IMR-90 (cell line): ENCODE measurements at regions not wholly inside any gene's neighbourhood (a gene's known extent, or its start where the extent isn't known, plus 50 kb on each side); places are given as distances from the start of the nearest gene placed in this dataset.

Experiments used
- ATAC-seq: fragments of 200-7000 bp; cut with Tn5 transposase; 2 replicates; pipeline ENCODE4 v1.9.1; 2020; ENCODE audit warnings: low read depth, mild to moderate bottlenecking, moderate library complexity
- BruUV-seq: library from RNA; stranded (reverse); fragments of 400-500 nt; replicated peaks from 2 replicates; lab custom pipeline; 2021; lab: Mats Ljungman, UMichigan
- CTCF ChIA-PET: fragments of 300-600 bp; formaldehyde crosslinking; extraction: SDS; loops from one replicate; lab custom pipeline; 2021; ENCODE audit warnings: antibody characterized with exemption; lab: Yijun Ruan, JAX
- POLR2A ChIA-PET: fragments of 300-600 bp; sonication (Branson Sonifier 250); formaldehyde crosslinking; loops from one replicate; lab custom pipeline; 2022; ENCODE audit warnings: antibody characterized with exemption; ENCODE audit not compliant: unreplicated experiment; lab: Charles Lee
- DNase-seq: peaks from one replicate; pipeline ENCODE4 v3.0.0; 2013
- H2AFZ ChIP-seq: replicated peaks from 2 replicates; pipeline ENCODE3; 2013; ENCODE audit warnings: low read length, mild to moderate bottlenecking; ENCODE audit not compliant: poor library complexity
- H2AK5ac ChIP-seq: 2 replicates; pipeline ENCODE4 v1.6.1; 2013; ENCODE audit warnings: low read depth, low read length, inconsistent platforms
- H2AK9ac ChIP-seq: replicated peaks from 2 replicates; pipeline ENCODE3; 2013; ENCODE audit warnings: mild to moderate bottlenecking, low read depth, low read length, moderate library complexity; ENCODE audit not compliant: poor library complexity
- H2BK120ac ChIP-seq: 2 replicates; pipeline ENCODE4 v1.6.1; 2013; ENCODE audit warnings: low read depth, low read length, inconsistent platforms
- H2BK15ac ChIP-seq: 3 replicates; pipeline ENCODE4 v1.6.1; 2013; ENCODE audit warnings: low read depth, low read length, inconsistent platforms
- H2BK20ac ChIP-seq: 2 replicates; pipeline ENCODE4 v1.6.1; 2013; ENCODE audit warnings: low read depth, mild to moderate bottlenecking, inconsistent platforms, low read length, moderate library complexity
- H2BK5ac ChIP-seq: 2 replicates; pipeline ENCODE4 v1.6.1; 2013; ENCODE audit warnings: mild to moderate bottlenecking, low read depth, low read length, inconsistent platforms; ENCODE audit not compliant: poor library complexity, severe bottlenecking
- H3K14ac ChIP-seq: replicated peaks from 2 replicates; pipeline ENCODE4 v1.6.1; 2013; ENCODE audit warnings: low read depth, low read length, inconsistent platforms
- H3K18ac ChIP-seq: 2 replicates; pipeline ENCODE4 v1.6.1; 2013; ENCODE audit warnings: low read depth, low read length, control low read depth
- H3K23ac ChIP-seq: 2 replicates; pipeline ENCODE4 v1.6.1; 2013; ENCODE audit warnings: low read depth, low read length, inconsistent platforms
- H3K27ac ChIP-seq: 2 replicates; pipeline ENCODE4 v1.5.1; 2013; ENCODE audit warnings: mild to moderate bottlenecking, control low read depth, low read length; ENCODE audit not compliant: insufficient read depth
- H3K27me3 ChIP-seq: 2 replicates; pipeline ENCODE4 v1.6.1; 2013; ENCODE audit warnings: low read length; ENCODE audit not compliant: control insufficient read depth, insufficient read depth
- H3K36me3 ChIP-seq: 2 replicates; pipeline ENCODE4 v1.6.1; 2013; ENCODE audit warnings: low read length, mixed read lengths; ENCODE audit not compliant: control insufficient read depth, insufficient read depth
- H3K4ac ChIP-seq: 2 replicates; pipeline ENCODE4 v1.6.1; 2013; ENCODE audit warnings: low read depth, low read length, inconsistent platforms
- H3K4me1 ChIP-seq: 2 replicates; pipeline ENCODE4 v1.6.1; 2013; ENCODE audit warnings: low read length, mixed read lengths; ENCODE audit not compliant: control insufficient read depth, insufficient read depth
- H3K4me2 ChIP-seq: 2 replicates; pipeline ENCODE4 v1.6.1; 2013; ENCODE audit warnings: low read depth, mild to moderate bottlenecking, control low read depth, low read length, moderate library complexity
- H3K4me3 ChIP-seq: 2 replicates; pipeline ENCODE4 v1.5.1; 2013; ENCODE audit warnings: low read depth, mild to moderate bottlenecking, control low read depth, low read length, moderate library complexity; ENCODE audit not compliant: insufficient read depth
- H3K56ac ChIP-seq: 2 replicates; pipeline ENCODE4 v1.6.1; 2013; ENCODE audit warnings: low read length, inconsistent platforms; ENCODE audit not compliant: insufficient read depth; ENCODE audit errors: extremely low read depth
- H3K79me1 ChIP-seq, 2 experiments: 2 replicates each; pipeline ENCODE4 v1.6.1; 2013; ENCODE audit warnings: low read length in 2 of 2, inconsistent platforms in 1 of 2, low read depth in 1 of 2
- H3K9ac ChIP-seq: 2 replicates; pipeline ENCODE4 v1.6.1; 2013; ENCODE audit warnings: low read depth, low read length, control low read depth
- H3K9me1 ChIP-seq: 2 replicates; pipeline ENCODE4 v1.6.1; 2013; ENCODE audit warnings: low read length, inconsistent platforms; ENCODE audit not compliant: insufficient read depth
- H3K9me3 ChIP-seq: 2 replicates; pipeline ENCODE4 v1.6.1; 2013; ENCODE audit warnings: low read length; ENCODE audit not compliant: control insufficient read depth, insufficient read depth
- H4K20me1 ChIP-seq: 2 replicates; pipeline ENCODE4 v1.6.1; 2013; ENCODE audit warnings: low read length, inconsistent platforms; ENCODE audit not compliant: insufficient read depth
- H4K5ac ChIP-seq: 2 replicates; pipeline ENCODE4 v1.6.1; 2013; ENCODE audit warnings: mild to moderate bottlenecking, low read depth, low read length, control low read depth
- H4K8ac ChIP-seq, 2 experiments: 2 replicates each; pipeline ENCODE4 v1.6.1; 2013; ENCODE audit warnings: low read depth in 2 of 2, low read length in 2 of 2, control low read depth in 1 of 2, inconsistent platforms in 1 of 2
- H4K91ac ChIP-seq: 2 replicates; pipeline ENCODE4 v1.6.1; 2013; ENCODE audit warnings: low read depth, low read length, inconsistent platforms; ENCODE audit not compliant: insufficient read depth
- BHLHE40 ChIP-seq: fragments of 150-350 bp; IDR thresholded peaks from 2 replicates; pipeline ENCODE4 v1.6.1; 2016; ENCODE audit warnings: mild to moderate bottlenecking, low read depth, low read length
- RCOR1 ChIP-seq: IDR thresholded peaks from 2 replicates; pipeline ENCODE4 v1.6.1; 2012; ENCODE audit warnings: mild to moderate bottlenecking, low read length, improper control_type of control experiment; ENCODE audit not compliant: insufficient replicate concordance
- WGBS, 2 experiments: methylation state at CpG; one replicate each; pipeline versions ENCODE4 v1.1.5 to v1.1.7; 2013; ENCODE audit warnings: missing lambda C conversion rate in 2 of 2; ENCODE audit not compliant: insufficient read length in 1 of 2; ENCODE audit errors: extremely low coverage in 2 of 2; 5-methylcytosine and 5-hydroxymethylcytosine counted together
- dilution Hi-C: fragments of 300-500 bp; cut with HindIII; formaldehyde crosslinking; loops from one replicate; pipeline ENCODE4 v1.14.3; 2018; ENCODE audit warnings: low sequenced_read_pairs; ENCODE audit not compliant: unreplicated experiment
- in situ Hi-C: fragments of 300-500 bp; cut with MboI; formaldehyde crosslinking; loops from 3 replicates; pipeline ENCODE4 v1.14.3; 2019; ENCODE audit warnings: low sequenced_read_pairs, inconsistent platforms, mixed read lengths
- intact Hi-C: fragments of 100-400 bp; cut with micrococcal nuclease; formaldehyde crosslinking; loops from 2 replicates; pipeline ENCODE4 v1.10.0; 2022
- TF ChIP-seq, protein P1 (sequence below): conservative IDR thresholded peaks from 2 replicates; pipeline ENCODE4 v1.5.1; 2012; ENCODE audit warnings: mild to moderate bottlenecking, low read depth, low read length, improper control_type of control experiment

DNA sequence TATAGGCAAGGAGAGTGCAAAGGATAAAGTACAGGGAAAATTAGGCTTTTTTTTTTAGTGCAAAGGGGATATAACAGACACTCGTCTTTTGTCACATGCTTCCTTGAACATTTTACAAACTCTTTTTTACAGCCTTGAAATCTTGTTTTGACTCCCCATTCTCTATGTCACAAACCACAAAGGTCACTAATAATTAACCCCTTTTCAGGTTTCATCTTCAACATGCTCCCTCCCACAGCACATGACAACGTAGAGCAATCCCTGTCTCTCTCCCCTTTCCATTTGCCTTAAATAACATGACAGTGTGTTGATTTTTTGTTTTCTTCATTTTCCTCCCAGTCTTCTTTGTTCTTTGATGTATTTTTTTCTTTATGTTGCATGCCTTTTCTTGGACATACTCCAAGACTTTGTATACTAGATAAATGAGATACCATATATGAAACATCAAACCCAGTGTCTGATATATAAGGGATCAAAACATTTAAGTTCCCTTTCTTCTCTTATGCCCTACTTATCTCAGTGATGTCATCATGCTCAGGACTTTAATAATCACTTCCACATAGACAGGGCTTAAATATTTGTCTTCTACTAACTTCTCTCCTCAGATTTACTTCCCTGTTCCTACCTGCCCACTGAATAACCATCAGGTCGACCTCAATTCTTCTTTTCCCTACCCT, 378.7 kb upstream of the HSF2 start:
- dilution Hi-C loops = no loop called here
- Histone ChIP-seq H3K23ac (no peak overlapping the region), H4K20me1 (no peaks in the 10 kb centered on the region), H3K4me3 (no peak overlapping the region), H2BK15ac (no peak overlapping the region), H3K27me3 (no peaks in the 10 kb centered on the region), H3K9me1 (no peaks in the 10 kb centered on the region), H3K4me1 (no peaks in the 10 kb centered on the region), H3K27ac (no peak overlapping the region), H4K8ac (no peak overlapping the region), H3K56ac (no peak overlapping the region), H4K91ac (no peak overlapping the region), H2BK20ac (no peak overlapping the region), H3K79me1 (no peaks in the 10 kb centered on the region), H3K9ac (no peak overlapping the region), H3K36me3 (no peaks in the 10 kb centered on the region), H2BK5ac (no peak overlapping the region), H3K9me3 (no peaks in the 10 kb centered on the region), H3K18ac (no peak overlapping the region), H4K5ac (no peak overlapping the region), H2BK120ac (no peak overlapping the region), H2AK9ac (no peak overlapping the region), H3K14ac (no peak overlapping the region), H3K4me2 (no peak overlapping the region), H2AFZ (no peak overlapping the region), H3K4ac (no peak overlapping the region), H2AK5ac (no peak overlapping the region)
- ChIA-PET POLR2A (no interaction called here), CTCF (no interaction called here)
- no TSS peak for BruUV-seq
- in situ Hi-C loops = loop anchor here (10.0 kb wide), 1 partner anchor 166 kb away; no protein-coding TSS in a partner anchor
- ATAC-seq (no peak), DNase-seq (no peak)
- intact Hi-C loops = no loop called here
- WGBS, 2 experiments = 78% methylated on average over 1 of the region's 3 CpGs; no CpG with 5 or more reads in 1 of the 2 experiments
- TF ChIP-seq, protein P1, sequence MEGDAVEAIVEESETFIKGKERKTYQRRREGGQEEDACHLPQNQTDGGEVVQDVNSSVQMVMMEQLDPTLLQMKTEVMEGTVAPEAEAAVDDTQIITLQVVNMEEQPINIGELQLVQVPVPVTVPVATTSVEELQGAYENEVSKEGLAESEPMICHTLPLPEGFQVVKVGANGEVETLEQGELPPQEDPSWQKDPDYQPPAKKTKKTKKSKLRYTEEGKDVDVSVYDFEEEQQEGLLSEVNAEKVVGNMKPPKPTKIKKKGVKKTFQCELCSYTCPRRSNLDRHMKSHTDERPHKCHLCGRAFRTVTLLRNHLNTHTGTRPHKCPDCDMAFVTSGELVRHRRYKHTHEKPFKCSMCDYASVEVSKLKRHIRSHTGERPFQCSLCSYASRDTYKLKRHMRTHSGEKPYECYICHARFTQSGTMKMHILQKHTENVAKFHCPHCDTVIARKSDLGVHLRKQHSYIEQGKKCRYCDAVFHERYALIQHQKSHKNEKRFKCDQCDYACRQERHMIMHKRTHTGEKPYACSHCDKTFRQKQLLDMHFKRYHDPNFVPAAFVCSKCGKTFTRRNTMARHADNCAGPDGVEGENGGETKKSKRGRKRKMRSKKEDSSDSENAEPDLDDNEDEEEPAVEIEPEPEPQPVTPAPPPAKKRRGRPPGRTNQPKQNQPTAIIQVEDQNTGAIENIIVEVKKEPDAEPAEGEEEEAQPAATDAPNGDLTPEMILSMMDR = no peak
- TF ChIP-seq BHLHE40 (no peak), RCOR1 (no peak)
